HEK293 (cell line): ENCODE measurements at regions not wholly inside any gene's neighbourhood (a gene's known extent, or its start where the extent isn't known, plus 50 kb on each side); places are given as distances from the start of the nearest gene placed in this dataset.

Experiments
- CTCF ChIA-PET: fragments of 350-600 bp; formaldehyde crosslinking; extraction: SDS; loops from one replicate; lab custom pipeline; 2021; ENCODE audit warnings: antibody characterized with exemption; lab: Yijun Ruan, JAX
- POLR2A ChIA-PET: fragments of 300-600 bp; formaldehyde crosslinking; extraction: SDS; loops from one replicate; lab custom pipeline; 2020; ENCODE audit warnings: antibody characterized with exemption, inconsistent platforms; lab: Yijun Ruan, JAX
- H3K27ac ChIP-seq: fragments of 200-500 bp; sonication (Bioruptor generic); 2 replicates; pipeline ENCODE4 v1.5.1; 2014; ENCODE audit warnings: low read depth, low read length, control low read depth, inconsistent platforms; ENCODE audit errors: extremely low read depth
- H3K36me3 ChIP-seq, 2 experiments: fragments of 200-500 bp in 1 of 2; sonication (Bioruptor generic) in 1 of 2; 1 replicate in 1 of 2; 2 replicates in 1 of 2; pipeline ENCODE4 v1.5.1; 2014 to 2017; ENCODE audit warnings: inconsistent platforms in 2 of 2, low read length in 2 of 2; ENCODE audit not compliant: control insufficient read depth in 2 of 2, insufficient read depth in 1 of 2
- H3K4me1 ChIP-seq: fragments of 200-500 bp; sonication (Bioruptor generic); 2 replicates; pipeline ENCODE4 v1.5.1; 2014; ENCODE audit warnings: mild to moderate bottlenecking, low read length, inconsistent platforms; ENCODE audit not compliant: control insufficient read depth, insufficient read depth
- H3K4me3 ChIP-seq: 2 replicates; pipeline ENCODE4 v1.5.1; 2011; ENCODE audit warnings: low read depth, mild to moderate bottlenecking, control low read depth, low read length, moderate library complexity
- H3K9me3 ChIP-seq: fragments of 200-500 bp; sonication (Bioruptor generic); 2 replicates; pipeline ENCODE4 v1.5.1; 2014; ENCODE audit warnings: low read depth, low read length, inconsistent platforms; ENCODE audit not compliant: control insufficient read depth, insufficient read depth
- GFI1B ChIP-seq: fragments of 450-650 bp; formaldehyde crosslinking; IDR thresholded peaks from 2 replicates; pipeline ENCODE4 v1.5.1; 2016; ENCODE audit warnings: missing biosample characterization, missing genetic modification characterization
- GLIS1 ChIP-seq: fragments of 450-650 bp; formaldehyde crosslinking; IDR thresholded peaks from 2 replicates; pipeline ENCODE4 v1.5.1; 2016; ENCODE audit warnings: missing biosample characterization, missing genetic modification characterization
- HOXC10 ChIP-seq: sonication (generic); formaldehyde crosslinking; IDR thresholded peaks from 2 replicates; pipeline ENCODE4 v1.8.1; 2023; ENCODE audit warnings: mild to moderate bottlenecking, missing genetic modification reagents
- YY2 ChIP-seq: fragments of 450-650 bp; formaldehyde crosslinking; IDR thresholded peaks from 2 replicates; pipeline ENCODE4 v1.5.1; 2016; ENCODE audit warnings: missing biosample characterization, missing genetic modification characterization
- ZEB2 ChIP-seq: fragments of 450-650 bp; formaldehyde crosslinking; IDR thresholded peaks from 2 replicates; pipeline ENCODE4 v1.5.1; 2016; ENCODE audit warnings: missing biosample characterization, missing genetic modification characterization
- ZNF37A ChIP-seq: fragments of 450-650 bp; IDR thresholded peaks from 2 replicates; pipeline ENCODE4 v1.5.1; 2018; ENCODE audit warnings: missing biosample characterization, missing genetic modification characterization
- ZNF501 ChIP-seq: fragments of 450-650 bp; formaldehyde crosslinking; IDR thresholded peaks from 2 replicates; pipeline ENCODE4 v1.5.1; 2016; ENCODE audit warnings: missing biosample characterization, missing genetic modification characterization
- ZNF510 ChIP-seq: fragments of 450-650 bp; formaldehyde crosslinking; IDR thresholded peaks from 2 replicates; pipeline ENCODE4 v1.5.1; 2018; ENCODE audit warnings: mild to moderate bottlenecking, missing genetic modification characterization, missing biosample characterization; ENCODE audit not compliant: insufficient replicate concordance
- ZNF544 ChIP-seq: fragments of 450-650 bp; formaldehyde crosslinking; IDR thresholded peaks from 2 replicates; pipeline ENCODE4 v1.5.0; 2017; ENCODE audit warnings: missing biosample characterization, missing genetic modification characterization
- ZNF558 ChIP-seq: fragments of 450-650 bp; formaldehyde crosslinking; IDR thresholded peaks from 2 replicates; pipeline ENCODE4 v1.5.1; 2016; ENCODE audit warnings: missing biosample characterization, missing genetic modification characterization
- ZNF585B ChIP-seq: fragments of 450-650 bp; formaldehyde crosslinking; IDR thresholded peaks from 2 replicates; pipeline ENCODE4 v1.5.1; 2016; ENCODE audit warnings: missing biosample characterization, missing genetic modification characterization
- ZNF654 ChIP-seq: fragments of 450-650 bp; formaldehyde crosslinking; IDR thresholded peaks from 2 replicates; pipeline ENCODE4 v1.5.1; 2016; ENCODE audit warnings: low read depth, missing biosample characterization, missing genetic modification characterization
- ZNF660 ChIP-seq: fragments of 450-650 bp; IDR thresholded peaks from 2 replicates; pipeline ENCODE4 v1.5.1; 2018; ENCODE audit warnings: missing biosample characterization, mild to moderate bottlenecking, missing genetic modification characterization
- ZNF701 ChIP-seq: fragments of 450-650 bp; formaldehyde crosslinking; IDR thresholded peaks from 2 replicates; pipeline ENCODE4 v1.5.1; 2016; ENCODE audit warnings: missing biosample characterization, missing genetic modification characterization
- ZNF768 ChIP-seq: fragments of 450-650 bp; formaldehyde crosslinking; IDR thresholded peaks from 2 replicates; pipeline ENCODE4 v1.5.1; 2018; ENCODE audit warnings: missing biosample characterization, mild to moderate bottlenecking, missing genetic modification characterization
- ZSCAN30 ChIP-seq: fragments of 450-650 bp; IDR thresholded peaks from 2 replicates; pipeline ENCODE4 v1.5.1; 2018; ENCODE audit warnings: missing biosample characterization, mild to moderate bottlenecking, missing genetic modification characterization, moderate library complexity
- TF ChIP-seq, protein P1 (sequence below): fragments of 450-650 bp; formaldehyde crosslinking; IDR thresholded peaks from 2 replicates; pipeline ENCODE4 v1.5.0; 2017; ENCODE audit warnings: missing biosample characterization, missing genetic modification characterization, borderline replicate concordance
- TF ChIP-seq, protein P2 (sequence below): fragments of 450-650 bp; formaldehyde crosslinking; IDR thresholded peaks from 2 replicates; pipeline ENCODE4 v1.5.1; 2016; ENCODE audit warnings: missing biosample characterization, missing genetic modification characterization
- TF ChIP-seq, protein P3 (sequence below): fragments of 450-650 bp; formaldehyde crosslinking; IDR thresholded peaks from 2 replicates; pipeline ENCODE4 v1.5.1; 2016; ENCODE audit warnings: missing biosample characterization, missing genetic modification characterization, borderline replicate concordance
- TF ChIP-seq, protein P4 (sequence below): sonication (generic); formaldehyde crosslinking; IDR thresholded peaks from 2 replicates; pipeline ENCODE4 v1.8.1; 2022; ENCODE audit warnings: mild to moderate bottlenecking, moderate library complexity, missing genetic modification reagents
- TF ChIP-seq, protein P5 (sequence below): fragments of 450-650 bp; formaldehyde crosslinking; IDR thresholded peaks from 2 replicates; pipeline ENCODE4 v1.5.1; 2016; ENCODE audit warnings: missing biosample characterization, missing genetic modification characterization

DNA sequence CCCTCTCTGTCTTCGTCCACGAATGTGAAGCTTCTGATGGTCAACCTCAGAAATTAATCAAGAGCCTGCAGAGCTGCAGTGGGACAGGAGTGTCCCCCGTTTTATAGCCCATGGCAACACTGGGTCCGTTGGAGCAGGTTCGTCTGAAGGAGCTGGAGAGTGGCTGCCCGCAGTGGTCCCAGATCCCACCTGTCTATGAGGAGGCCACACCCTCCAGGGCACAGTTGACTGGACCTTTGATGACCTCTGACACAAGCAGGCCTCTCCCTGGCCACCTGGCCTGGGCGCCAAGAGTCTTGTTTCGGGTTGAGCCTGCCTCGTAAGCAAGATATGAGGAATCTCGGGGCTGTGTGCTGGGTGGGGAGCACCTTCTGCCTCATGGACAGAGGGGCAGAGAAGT, 100.7 kb upstream of the SFSWAP start (continued):
- TF ChIP-seq ZNF660 (tag by site-specific recombination) (no peak), YY2 (tag by site-specific recombination) (no peak), ZNF544 (tag by site-specific recombination) (no peak), ZNF768 (tag by site-specific recombination) (no peak)

- no peak for TF ChIP-seq ZNF701
- no peak for TF ChIP-seq ZEB2
- TF ChIP-seq ZNF37A = no peak
- TF ChIP-seq, protein P1, sequence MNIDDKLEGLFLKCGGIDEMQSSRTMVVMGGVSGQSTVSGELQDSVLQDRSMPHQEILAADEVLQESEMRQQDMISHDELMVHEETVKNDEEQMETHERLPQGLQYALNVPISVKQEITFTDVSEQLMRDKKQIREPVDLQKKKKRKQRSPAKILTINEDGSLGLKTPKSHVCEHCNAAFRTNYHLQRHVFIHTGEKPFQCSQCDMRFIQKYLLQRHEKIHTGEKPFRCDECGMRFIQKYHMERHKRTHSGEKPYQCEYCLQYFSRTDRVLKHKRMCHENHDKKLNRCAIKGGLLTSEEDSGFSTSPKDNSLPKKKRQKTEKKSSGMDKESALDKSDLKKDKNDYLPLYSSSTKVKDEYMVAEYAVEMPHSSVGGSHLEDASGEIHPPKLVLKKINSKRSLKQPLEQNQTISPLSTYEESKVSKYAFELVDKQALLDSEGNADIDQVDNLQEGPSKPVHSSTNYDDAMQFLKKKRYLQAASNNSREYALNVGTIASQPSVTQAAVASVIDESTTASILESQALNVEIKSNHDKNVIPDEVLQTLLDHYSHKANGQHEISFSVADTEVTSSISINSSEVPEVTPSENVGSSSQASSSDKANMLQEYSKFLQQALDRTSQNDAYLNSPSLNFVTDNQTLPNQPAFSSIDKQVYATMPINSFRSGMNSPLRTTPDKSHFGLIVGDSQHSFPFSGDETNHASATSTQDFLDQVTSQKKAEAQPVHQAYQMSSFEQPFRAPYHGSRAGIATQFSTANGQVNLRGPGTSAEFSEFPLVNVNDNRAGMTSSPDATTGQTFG (tag by site-specific recombination) = no peak
- no peak for TF ChIP-seq ZNF510 (tag by site-specific recombination)
- TF ChIP-seq ZNF654 (tag by site-specific recombination) = no peak
- TF ChIP-seq, protein P2, sequence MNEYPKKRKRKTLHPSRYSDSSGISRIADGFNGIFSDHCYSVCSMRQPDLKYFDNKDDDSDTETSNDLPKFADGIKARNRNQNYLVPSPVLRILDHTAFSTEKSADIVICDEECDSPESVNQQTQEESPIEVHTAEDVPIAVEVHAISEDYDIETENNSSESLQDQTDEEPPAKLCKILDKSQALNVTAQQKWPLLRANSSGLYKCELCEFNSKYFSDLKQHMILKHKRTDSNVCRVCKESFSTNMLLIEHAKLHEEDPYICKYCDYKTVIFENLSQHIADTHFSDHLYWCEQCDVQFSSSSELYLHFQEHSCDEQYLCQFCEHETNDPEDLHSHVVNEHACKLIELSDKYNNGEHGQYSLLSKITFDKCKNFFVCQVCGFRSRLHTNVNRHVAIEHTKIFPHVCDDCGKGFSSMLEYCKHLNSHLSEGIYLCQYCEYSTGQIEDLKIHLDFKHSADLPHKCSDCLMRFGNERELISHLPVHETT (tag by site-specific recombination) = no peak
- Histone ChIP-seq H3K36me3 (no peaks in the 10 kb centered on the region), H3K4me3 (no peak overlapping the region), H3K4me1 (no peaks in the 10 kb centered on the region), H3K27ac (no peak overlapping the region), H3K9me3 (no peaks in the 10 kb centered on the region)
- CTCF ChIA-PET = no interaction called here
- POLR2A ChIA-PET = no interaction called here
Measured at GRCh38 chr12:131610891-131611290, 100.0 kb upstream of the SFSWAP start.

DNA sequence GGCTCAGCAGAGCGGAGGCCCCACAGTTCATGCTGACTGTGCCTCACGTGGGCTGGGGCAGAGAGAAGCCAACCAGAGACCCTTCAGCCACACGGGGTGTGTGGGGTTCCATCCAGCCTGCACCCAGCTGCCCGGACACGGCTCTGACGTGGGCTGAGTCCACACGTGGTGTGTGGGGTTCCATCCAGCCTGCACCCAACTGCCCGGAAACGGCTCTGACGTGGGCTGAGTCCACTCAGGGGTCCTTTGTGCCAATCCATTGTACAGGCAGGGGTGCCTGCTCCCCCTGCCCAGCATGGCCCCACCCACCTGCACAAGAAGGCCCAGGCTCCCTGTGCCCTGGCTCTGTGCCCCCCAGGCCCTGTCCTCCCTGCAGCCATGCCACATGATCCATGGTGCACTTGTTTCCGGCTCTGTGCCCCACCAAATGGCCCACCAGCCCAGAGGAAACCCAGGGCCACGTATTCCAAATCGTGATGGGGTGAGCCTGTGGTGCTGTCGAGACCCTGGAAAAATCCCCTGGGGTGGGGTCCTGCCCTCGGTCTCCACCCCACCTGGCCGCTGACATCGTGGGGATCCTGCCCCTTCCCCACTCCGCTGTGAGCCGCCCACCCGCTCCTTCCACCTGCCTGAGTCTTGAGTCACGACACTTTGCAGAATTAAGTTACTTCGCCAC, 99.3 kb upstream of the SFSWAP start:
- no peak overlapping the region for H3K27ac ChIP-seq
- no peaks in the 10 kb centered on the region for H3K36me3 ChIP-seq
- H3K9me3 ChIP-seq = no peaks in the 10 kb centered on the region
- POLR2A ChIA-PET = no interaction called here
- CTCF ChIA-PET = no interaction called here
- no peaks in the 10 kb centered on the region for H3K4me1 ChIP-seq
- H3K4me3 ChIP-seq = no peak overlapping the region
- no peak for TF ChIP-seq ZNF501 (tag by site-specific recombination)
- TF ChIP-seq HOXC10 (CRISPR knock-in tag) = no peak
- no peak for TF ChIP-seq GLIS1 (tag by site-specific recombination)
- TF ChIP-seq ZNF585B (tag by site-specific recombination) = no peak
- TF ChIP-seq, protein P3, sequence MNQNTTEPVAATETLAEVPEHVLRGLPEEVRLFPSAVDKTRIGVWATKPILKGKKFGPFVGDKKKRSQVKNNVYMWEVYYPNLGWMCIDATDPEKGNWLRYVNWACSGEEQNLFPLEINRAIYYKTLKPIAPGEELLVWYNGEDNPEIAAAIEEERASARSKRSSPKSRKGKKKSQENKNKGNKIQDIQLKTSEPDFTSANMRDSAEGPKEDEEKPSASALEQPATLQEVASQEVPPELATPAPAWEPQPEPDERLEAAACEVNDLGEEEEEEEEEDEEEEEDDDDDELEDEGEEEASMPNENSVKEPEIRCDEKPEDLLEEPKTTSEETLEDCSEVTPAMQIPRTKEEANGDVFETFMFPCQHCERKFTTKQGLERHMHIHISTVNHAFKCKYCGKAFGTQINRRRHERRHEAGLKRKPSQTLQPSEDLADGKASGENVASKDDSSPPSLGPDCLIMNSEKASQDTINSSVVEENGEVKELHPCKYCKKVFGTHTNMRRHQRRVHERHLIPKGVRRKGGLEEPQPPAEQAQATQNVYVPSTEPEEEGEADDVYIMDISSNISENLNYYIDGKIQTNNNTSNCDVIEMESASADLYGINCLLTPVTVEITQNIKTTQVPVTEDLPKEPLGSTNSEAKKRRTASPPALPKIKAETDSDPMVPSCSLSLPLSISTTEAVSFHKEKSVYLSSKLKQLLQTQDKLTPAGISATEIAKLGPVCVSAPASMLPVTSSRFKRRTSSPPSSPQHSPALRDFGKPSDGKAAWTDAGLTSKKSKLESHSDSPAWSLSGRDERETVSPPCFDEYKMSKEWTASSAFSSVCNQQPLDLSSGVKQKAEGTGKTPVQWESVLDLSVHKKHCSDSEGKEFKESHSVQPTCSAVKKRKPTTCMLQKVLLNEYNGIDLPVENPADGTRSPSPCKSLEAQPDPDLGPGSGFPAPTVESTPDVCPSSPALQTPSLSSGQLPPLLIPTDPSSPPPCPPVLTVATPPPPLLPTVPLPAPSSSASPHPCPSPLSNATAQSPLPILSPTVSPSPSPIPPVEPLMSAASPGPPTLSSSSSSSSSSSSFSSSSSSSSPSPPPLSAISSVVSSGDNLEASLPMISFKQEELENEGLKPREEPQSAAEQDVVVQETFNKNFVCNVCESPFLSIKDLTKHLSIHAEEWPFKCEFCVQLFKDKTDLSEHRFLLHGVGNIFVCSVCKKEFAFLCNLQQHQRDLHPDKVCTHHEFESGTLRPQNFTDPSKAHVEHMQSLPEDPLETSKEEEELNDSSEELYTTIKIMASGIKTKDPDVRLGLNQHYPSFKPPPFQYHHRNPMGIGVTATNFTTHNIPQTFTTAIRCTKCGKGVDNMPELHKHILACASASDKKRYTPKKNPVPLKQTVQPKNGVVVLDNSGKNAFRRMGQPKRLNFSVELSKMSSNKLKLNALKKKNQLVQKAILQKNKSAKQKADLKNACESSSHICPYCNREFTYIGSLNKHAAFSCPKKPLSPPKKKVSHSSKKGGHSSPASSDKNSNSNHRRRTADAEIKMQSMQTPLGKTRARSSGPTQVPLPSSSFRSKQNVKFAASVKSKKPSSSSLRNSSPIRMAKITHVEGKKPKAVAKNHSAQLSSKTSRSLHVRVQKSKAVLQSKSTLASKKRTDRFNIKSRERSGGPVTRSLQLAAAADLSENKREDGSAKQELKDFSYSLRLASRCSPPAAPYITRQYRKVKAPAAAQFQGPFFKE (tag by site-specific recombination) = no peak
- TF ChIP-seq, protein P4, sequence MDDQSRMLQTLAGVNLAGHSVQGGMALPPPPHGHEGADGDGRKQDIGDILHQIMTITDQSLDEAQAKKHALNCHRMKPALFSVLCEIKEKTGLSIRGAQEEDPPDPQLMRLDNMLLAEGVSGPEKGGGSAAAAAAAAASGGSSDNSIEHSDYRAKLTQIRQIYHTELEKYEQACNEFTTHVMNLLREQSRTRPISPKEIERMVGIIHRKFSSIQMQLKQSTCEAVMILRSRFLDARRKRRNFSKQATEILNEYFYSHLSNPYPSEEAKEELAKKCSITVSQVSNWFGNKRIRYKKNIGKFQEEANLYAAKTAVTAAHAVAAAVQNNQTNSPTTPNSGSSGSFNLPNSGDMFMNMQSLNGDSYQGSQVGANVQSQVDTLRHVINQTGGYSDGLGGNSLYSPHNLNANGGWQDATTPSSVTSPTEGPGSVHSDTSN (CRISPR knock-in tag) = no peak
- no peak for TF ChIP-seq ZNF558
- no peak for TF ChIP-seq GFI1B (tag by site-specific recombination)
- TF ChIP-seq, protein P5, sequence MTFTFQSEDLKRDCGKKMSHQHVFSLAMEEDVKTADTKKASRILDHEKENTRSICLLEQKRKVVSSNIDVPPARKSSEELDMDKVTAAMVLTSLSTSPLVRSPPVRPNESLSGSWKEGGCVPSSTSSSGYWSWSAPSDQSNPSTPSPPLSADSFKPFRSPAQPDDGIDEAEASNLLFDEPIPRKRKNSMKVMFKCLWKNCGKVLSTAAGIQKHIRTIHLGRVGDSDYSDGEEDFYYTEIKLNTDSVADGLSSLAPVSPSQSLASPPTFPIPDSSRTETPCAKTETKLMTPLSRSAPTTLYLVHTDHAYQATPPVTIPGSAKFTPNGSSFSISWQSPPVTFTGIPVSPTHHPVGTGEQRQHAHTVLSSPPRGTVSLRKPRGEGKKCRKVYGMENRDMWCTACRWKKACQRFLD (tag by site-specific recombination) = no peak
- TF ChIP-seq ZSCAN30 (tag by site-specific recombination) = no peak
